Coronary artery (tissue), 2 donors: ENCODE measurements at regions not wholly inside any gene's neighbourhood (a gene's known extent, or its start where the extent isn't known, plus 50 kb on each side); places are given as distances from the start of the nearest gene placed in this dataset.
"Not testable (repeated sequence)": the region's sequence is repeated elsewhere in the genome, so short reads cannot be mapped to it uniquely, and the experiment has no call there.

ENCODE experiments used
- DNase-seq: peaks from one replicate; pipeline ENCODE4 v3.0.0-alpha.2; 2017; ENCODE audit warnings: low spot score
- H3K27ac ChIP-seq, 2 donors: fragments of 200-600 bp; sonication (generic); one replicate each; pipeline ENCODE4 v1.5.1; 2016 to 2019
- H3K4me3 ChIP-seq: fragments of 200-600 bp; sonication (generic); 2 replicates; pipeline ENCODE4 v1.5.1; 2016; ENCODE audit warnings: mild to moderate bottlenecking, moderate library complexity
- TF ChIP-seq, protein P1 (sequence below): fragments of 200-600 bp; sonication (generic); IDR thresholded peaks from one replicate; pipeline ENCODE4 v1.5.1; 2019; ENCODE audit warnings: antibody characterized with exemption

DNA sequence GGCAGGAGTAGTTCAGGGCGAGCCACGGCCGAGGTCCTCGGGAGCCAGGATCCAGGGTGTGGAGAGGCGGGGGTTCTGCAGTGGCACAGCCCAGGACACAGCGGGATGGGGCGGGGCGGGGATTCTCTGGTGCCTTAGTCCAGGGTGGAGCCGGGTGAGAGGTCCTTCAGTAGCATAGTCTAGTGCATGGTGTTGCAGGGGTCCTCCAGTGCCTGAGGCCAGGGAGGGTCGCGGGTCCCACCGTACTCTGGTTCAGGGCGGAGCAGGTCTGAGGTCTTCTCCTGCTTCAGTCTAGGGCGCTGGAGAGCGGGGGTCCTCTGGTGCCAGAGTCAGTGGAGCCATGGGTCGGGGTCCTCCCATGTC is 131.1 kb downstream of the CCDC74A start:
- Histone ChIP-seq H3K27ac (no peak overlapping the region), H3K4me3 (no peak overlapping the region)
- TF ChIP-seq, protein P1, sequence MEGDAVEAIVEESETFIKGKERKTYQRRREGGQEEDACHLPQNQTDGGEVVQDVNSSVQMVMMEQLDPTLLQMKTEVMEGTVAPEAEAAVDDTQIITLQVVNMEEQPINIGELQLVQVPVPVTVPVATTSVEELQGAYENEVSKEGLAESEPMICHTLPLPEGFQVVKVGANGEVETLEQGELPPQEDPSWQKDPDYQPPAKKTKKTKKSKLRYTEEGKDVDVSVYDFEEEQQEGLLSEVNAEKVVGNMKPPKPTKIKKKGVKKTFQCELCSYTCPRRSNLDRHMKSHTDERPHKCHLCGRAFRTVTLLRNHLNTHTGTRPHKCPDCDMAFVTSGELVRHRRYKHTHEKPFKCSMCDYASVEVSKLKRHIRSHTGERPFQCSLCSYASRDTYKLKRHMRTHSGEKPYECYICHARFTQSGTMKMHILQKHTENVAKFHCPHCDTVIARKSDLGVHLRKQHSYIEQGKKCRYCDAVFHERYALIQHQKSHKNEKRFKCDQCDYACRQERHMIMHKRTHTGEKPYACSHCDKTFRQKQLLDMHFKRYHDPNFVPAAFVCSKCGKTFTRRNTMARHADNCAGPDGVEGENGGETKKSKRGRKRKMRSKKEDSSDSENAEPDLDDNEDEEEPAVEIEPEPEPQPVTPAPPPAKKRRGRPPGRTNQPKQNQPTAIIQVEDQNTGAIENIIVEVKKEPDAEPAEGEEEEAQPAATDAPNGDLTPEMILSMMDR: no peak
- no peak for DNase-seq

DNA sequence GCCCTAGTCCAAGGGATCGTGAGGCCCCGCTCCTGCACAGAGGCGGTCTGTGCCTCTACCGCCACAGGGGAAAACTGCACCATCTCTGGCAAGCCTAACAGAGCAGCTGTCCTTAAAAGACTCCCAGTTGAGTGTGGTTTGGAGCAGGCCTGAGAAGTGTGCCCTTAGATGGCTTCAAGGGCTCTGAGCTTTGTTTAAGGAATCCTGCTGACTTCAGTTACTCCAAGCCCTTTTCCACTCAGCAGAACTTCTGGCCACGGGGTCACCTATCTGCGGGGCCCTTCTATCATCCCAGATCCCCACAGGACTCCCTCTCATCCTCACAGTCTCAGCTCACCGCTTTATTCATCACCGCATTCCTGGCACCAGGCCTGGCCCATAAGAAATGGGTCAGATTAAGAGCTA is 131.5 kb downstream of the CCDC74A start:
- Histone ChIP-seq H3K27ac (no peak overlapping the region), H3K4me3 (no peak overlapping the region)
- DNase-seq: no peak
- TF ChIP-seq, protein P1: no peak

DNA sequence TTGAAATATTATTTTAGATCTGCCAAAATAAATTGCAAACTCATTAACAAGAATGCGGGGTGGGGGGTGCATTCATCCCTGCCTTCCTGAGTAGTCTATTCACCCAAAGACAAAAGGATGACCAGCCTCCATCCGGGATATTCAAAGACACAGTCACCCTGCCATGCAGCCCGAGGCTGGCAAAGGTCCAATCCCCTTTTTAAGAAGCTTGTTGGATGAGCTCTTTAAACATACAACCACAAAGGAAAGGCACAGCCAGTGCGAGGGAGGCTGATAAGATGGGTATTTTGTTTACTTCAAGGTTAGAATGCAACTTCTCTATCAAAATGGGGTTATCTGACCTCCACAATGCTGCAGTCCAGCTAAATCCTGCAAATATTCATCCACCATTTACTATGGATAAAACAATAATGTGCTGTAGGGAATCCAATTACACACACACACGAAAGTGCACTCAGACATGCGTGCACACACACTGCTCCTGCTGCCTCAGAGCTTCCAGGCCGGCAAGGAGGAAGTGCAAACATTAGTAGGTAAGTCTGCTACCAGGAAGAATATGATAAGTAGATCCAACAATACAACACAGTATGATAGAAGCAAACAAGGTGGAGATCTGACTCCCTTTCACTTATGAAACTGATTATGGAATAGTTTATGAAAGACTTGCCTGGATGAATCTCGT is 133.6 kb downstream of the CCDC74A start:
- H3K4me3 ChIP-seq, DNase-seq, H3K27ac ChIP-seq: not testable (repeated sequence)

DNA sequence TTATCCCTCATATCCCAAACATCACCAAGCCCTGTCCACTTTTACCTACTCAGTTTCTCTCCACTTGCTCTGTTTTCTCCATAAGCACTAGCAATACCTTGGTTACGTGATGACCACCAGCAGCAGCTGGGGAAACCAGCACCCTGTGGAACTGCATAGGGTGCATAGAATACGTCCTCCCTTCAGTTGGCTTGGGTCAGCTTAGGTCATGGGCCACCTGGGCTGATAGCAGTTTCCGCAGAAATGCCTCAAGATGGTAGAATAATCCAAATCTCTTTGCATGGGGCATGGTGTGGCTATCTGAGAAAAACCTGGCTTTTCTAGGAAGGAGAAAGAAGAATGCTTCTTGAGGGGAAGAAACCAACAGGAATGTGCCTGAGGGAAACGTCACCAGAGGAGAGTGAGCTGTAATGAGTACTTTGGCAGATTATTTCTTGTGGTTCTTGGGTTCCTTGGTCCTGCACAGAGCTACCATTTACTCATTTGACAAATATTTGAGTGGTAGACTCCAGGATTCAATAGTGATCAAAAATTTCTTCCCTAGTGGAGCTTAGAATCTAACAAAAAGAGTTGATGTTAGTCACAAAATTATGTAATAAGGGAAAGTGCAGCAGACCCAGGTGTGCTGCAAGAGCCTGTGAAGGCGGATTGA is 134.3 kb downstream of the CCDC74A start:
- H3K27ac ChIP-seq, DNase-seq, H3K4me3 ChIP-seq: not testable (repeated sequence)

DNA sequence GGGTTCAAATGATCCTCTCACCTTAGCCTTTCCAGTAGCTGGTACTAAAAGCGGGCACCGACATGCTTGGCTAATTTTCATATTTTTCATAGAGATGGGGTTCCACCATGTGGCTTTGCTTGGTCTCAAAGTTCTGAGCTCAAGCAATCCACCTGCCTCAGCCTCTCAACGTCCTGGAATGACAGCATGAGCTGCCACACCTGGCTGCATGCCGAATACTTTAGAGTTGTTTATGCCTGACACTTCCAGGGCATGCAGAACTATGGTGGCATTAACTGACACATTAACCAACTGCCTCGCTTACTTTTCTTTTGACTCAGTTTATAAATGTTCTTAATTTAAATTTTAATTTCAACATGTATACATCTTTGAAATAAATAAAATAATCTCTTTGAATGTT is 135.8 kb downstream of the CCDC74A start:
- H3K4me3 ChIP-seq: not testable (repeated sequence)

DNA sequence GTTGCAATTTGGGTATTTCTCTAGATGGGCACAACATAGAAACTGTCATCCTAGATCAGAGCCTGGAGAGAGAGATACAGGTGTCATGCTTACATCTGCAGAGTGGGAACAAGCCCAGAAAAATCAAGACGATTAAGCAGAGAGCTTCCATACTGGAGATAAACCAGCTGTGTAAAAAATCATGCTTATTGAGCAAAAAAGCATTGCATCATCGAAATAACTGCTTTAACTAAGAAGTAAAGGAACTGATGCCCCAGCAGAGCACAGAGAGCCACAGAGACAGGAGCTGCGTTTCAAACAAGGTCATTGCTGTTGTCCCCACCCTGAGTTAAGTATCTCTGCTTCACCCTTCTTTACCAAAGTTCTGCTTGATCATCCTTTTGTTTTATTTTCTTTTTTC is 138.0 kb downstream of the CCDC74A start:
- DNase-seq, H3K4me3 ChIP-seq, H3K27ac ChIP-seq: not testable (repeated sequence)

More for the DNA sequence above, 135.8 kb downstream of the CCDC74A start:
- DNase-seq, H3K27ac ChIP-seq: not testable (repeated sequence)

DNA sequence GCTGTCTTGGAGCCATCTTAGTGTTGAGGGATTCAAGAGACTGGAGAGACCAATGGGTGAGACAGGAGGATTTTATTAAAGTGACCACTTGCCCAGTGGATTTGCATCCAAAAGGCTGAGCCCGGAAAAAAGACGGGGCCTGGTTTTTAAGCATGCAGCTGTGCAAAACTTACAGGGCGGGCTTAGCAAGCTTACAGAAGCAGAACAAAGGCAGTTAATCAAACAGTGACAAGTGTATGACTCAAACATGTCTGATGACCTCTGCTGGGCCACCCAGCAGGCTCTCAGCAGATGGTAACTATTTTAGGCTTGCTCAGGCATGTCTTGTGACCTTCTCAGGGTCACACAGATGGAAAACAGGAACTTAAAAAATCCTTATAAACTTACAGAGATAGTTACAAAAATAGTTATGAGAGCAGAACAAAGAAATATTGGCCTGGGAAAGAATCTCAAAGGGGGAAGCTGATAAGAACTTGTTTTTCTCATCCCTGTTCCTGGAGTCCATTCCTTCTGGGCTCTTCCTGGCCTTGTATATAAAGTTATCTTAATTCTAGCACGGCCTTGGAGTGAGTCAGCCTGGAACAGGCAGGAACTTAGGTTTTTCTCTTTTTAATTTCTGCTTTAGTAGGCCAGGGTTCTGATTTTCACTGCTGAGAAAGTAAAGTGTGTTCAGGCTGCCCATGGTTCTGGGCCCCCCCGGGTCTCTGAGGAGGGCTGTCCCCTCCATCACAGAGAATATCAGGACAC is 141.3 kb downstream of the CCDC74A start:
- DNase-seq, H3K4me3 ChIP-seq: not testable (repeated sequence)
- H3K27ac ChIP-seq: peak overlapping the region in 1 of 2 donors; percentile 35

DNA sequence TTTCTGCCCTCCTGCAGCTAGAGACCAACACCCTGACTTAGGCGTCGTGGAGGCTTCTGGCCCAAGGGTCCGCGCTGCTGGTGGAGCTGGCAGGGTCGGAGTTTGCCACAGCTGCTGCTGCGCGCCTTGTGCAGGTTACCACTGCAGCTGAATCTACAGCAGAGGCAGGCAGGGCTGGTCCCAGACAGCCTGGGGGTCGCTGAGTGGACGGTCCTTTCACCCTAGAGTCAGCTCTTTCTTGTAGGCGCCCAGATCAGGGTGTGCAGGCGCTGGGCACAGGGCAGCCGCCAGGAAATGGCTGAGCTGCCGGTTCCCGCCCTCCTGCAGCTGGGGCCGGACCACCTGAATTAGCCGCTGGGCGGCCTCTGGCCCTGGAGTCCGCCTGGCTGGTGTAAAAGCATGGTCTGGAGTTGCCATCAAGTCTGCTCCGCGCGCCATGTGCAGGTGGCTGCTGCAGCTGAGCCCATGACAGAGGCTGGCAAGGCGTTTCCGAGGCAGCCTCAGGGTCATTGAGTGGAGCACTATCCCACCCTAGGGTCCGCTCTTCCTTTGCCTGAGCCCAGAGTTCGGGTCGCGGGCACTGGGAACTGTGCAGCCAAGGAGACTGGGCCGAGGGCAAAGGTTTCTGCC is 144.3 kb downstream of the CCDC74A start:
- H3K27ac ChIP-seq, H3K4me3 ChIP-seq, DNase-seq: not testable (repeated sequence)

DNA sequence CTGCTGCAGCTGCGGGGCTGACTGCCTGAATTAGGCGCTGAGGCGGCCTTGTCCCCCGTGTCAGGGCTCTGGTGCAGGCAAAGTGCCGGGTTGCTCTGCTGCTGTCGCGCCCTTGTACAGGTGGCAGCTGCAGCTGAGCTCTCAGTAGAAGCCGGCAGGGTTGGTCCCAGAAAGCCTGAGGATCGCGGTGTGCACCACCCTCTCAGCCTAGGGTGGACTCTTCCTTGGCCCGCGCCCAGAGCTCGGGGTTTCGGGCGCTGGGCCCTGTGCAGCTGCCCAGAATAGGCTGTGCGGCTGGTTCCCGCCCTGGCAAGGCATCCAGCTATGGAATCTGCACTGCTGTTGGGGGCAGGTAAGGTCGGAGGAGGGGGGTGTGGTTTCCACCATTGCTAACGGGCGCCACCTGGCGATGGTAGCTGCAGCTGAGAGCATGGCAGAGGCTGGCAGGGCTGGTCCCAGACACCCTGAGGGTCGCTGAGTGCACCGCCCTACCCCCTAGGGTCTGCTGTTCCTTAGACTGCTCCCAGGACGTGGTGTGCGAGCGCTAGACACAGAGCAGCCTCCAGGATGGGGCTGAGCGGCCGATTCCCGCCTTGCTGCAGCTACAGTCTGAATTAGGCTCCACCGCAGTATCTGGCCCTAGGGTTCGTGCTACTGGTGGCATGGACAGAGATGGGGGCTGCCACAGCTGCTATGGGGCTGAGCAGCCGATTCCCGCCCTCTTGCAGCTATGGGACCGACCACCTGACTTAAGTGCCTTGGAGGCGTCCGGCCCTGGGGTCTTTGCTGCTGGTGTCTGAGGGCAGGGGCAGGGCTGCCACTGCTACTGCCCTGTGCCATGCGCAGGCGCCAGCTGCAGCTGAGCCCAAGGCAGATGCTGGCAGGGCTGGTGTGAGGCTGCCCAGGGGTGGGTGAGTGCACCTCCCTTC is 145.0 kb downstream of the CCDC74A start:
- H3K4me3 ChIP-seq: peak overlapping the region; percentile 68
- not testable (repeated sequence) for DNase-seq, H3K27ac ChIP-seq
- TF ChIP-seq, protein P1: peak; percentile 59
